GM03348 (cell line): ENCODE measurements at regions not wholly inside any gene's neighbourhood (a gene's known extent, or its start where the extent isn't known, plus 50 kb on each side); places are given as distances from the start of the nearest gene placed in this dataset.
"Not testable (repeated sequence)": the region's sequence is repeated elsewhere in the genome, so short reads cannot be mapped to it uniquely, and the experiment has no call there.

Experiments used
- DNase-seq: peaks from one replicate; pipeline ENCODE4 v3.0.0; 2012; ENCODE audit warnings: low spot score

DNA sequence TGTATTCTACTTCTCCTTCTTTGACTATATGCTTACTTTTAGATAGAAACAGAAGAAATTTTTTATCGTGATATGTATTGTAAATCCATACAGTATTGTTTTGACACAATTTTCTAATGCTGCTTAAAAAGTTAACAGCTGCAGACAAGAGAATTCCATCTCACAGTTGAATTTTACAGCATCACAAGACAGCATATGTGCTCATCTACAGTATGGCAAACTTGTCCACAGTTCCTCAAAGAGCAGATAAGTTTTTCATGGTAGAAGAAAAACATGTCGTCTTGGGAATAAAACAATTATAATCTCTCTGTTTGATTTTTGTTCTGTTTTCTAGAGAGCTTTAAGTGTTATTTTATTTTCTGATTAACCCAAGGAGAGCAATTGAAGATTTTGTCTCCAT, 438.5 kb upstream of the NUDT12 start:
- DNase-seq: no peak

DNA sequence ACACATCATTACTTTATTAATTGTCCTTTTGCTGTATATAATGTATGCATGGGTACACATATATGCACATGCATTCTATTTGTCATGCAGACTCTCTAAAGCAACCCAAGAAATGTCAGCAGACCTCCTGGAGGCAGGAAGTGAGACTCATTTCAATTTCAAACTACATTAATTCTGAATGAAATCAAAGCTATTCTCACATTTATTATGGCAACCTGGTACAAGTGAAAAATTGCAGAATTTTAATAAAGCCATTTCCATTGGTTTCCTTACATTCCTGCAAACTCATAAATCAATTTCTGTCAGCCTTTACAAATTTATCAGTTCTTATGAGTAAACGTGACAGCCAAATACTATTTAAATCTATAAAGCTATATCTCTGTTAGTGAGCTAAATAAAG, 430.4 kb upstream of the NUDT12 start:
- no peak for DNase-seq

DNA sequence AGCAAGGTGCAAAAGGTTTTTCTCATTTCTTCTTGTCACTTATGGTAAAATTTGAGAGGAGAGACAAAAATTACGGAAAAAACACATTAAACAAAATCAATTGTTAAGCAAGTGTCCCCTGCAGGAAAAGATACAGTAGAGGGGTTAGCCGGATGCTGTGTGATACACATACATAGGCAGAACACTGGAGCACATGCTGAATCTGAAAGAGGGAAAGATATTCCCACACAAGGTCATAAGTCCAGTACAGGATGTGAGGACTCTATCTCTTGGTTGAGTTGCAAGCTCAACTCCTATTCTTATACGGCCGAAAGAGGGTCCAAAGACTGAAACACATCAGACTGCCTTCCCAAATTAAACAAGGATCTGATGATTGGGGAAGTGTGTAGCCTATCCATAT, 427.5 kb upstream of the NUDT12 start:
- DNase-seq: no peak

DNA sequence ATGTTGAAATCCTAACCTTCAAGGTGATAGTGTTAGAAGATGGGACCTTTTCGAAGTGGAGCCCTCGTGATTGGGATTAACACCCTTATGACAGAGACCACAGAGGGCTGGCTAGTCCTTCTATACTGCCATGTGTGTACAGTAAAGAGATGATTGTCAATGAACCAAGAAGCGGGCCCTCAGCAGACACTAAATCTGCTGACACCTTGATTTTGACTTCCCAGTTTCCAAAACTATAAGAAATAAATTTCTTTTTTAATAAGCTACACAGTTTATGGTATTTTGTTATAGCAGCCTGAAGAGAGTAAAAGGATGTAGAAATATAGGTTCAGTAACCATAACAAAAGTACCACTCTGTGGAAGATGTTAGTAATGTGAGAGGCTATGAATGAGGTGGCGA, 419.0 kb upstream of the NUDT12 start:
- DNase-seq: no peak

DNA sequence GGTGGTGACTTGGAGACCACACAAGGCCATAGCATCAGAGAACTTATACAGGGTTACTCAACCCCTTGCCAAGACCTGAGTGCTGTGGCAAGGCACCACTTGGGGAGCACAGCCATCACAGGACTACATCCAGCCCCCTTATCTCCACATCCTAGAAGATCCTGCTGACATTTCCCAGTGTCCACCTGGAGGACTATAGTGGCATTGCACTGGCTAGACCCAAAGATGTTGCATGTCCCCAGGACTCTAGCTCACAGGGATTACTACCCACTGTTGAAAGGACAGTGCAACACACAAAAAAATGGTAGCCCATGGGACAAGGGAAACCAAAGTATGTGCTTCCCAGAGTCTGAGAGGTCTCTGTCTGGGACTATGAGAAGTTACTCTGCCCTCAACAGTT, 411.1 kb upstream of the NUDT12 start:
- no peak for DNase-seq

DNA sequence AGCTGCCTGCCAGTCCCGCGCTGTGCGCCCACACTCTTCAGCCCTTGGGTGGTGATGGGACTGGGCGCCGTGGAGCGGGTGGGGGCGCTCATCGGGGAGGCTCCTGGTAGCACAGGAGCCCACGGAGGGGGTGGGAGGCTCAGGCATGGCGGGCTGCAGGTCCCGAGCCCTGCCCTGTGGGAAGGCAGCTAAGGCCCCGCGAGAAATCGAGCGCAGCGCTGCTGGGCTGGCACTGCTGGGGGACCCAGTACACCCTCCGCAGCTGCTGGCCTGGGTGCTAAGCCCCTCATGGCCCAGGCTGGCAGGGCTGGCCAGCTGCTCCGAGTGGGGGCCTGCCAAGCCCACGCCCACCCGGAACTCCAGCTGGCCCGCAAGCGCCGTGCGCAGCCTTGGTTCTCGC, 403.7 kb upstream of the NUDT12 start:
- not testable (repeated sequence) for DNase-seq

DNA sequence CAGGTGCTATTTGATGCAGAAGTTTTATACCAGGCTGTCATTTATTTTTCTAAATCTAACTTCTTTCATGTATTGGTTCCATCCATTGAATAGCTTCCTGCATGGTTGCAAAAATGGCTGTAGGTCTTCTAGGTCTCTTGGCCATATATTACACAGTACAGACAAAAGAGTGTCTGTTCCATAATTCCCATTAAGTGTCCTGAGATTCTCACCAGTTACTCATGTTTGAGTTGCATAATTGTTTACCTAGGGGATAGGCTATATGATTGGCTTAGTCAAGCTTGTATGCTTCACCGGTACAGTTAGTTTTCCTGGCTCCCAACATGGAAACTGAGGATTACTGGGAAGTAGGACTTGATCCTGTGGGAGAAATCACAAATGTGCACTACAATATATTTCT, 399.4 kb upstream of the NUDT12 start:
- no peak for DNase-seq

DNA sequence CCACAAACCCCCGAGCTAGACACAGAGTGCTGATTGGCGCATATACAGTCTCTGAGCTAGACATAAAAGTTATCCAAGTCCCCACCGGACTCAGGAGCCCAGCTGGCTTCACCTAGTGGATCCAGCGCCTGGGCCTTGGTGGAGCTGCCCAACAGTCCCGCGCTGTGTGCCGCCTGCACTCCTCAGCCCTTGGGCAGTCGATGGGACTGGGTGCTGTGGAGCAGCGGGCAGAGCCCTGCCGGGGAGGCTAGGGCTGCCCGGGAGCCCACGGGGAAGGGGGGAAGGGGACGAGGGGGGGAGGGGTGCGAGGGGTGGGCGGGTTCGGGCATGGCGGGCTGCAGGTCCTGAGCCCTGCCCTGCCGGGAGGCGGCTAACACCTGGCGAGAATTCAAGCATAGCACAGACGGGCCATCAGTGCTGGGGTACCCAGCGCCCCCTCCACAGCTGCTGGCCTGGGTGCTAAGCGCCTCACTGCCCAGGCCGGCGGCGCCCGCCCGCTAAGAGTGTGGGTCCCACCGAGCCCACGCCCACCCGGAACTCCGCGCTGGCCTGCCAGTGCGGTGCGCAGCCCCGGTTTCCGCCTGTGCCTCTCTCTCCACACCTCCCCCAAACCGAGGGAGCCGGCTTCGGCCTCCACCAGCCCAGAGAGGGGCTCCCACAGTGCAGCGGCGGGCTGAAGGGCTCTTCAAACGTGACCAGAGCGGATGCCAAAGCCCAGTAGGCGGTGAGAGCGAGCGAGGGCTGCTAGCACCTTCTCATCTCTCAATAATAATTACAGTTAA, 391.2 kb upstream of the NUDT12 start:
- DNase-seq: no peak

DNA sequence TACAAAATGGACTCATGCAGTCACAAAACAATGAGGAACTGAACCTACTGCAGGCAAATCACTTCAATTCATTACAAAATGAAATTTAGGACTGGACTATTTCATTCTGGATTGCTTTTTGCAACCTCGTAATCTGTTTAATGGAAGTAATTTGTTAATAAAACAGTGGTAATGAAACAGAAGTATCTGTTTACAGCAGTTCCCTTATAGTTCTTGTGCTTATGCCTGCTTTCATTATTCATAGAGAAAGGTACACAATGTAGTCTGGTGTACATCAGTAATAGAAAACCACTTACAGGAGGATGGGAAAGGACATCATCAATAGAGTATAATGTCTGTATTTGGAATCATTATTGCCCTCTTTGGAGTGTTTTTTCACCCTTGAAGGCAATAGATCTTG, 389.2 kb upstream of the NUDT12 start:
- no peak for DNase-seq

DNA sequence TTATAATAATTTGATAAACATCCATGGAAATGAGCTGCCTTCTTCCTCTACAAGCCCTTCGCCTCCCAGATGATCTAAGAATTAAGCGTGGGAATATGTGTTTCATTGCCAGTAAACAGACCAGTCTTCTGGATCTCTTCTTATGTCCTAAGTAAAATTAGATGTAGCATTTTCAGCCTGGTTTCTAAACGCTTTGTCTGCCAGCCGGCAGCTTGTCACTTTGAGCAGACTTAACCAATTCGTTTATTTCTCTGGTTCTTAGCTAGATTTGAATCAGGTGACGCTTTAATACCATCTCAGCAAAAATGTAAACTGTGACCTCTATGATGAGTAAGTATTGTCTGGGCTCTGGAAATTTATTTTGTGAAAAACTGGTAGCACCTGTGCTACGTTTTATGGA, 380.6 kb upstream of the NUDT12 start:
- DNase-seq: no peak

DNA sequence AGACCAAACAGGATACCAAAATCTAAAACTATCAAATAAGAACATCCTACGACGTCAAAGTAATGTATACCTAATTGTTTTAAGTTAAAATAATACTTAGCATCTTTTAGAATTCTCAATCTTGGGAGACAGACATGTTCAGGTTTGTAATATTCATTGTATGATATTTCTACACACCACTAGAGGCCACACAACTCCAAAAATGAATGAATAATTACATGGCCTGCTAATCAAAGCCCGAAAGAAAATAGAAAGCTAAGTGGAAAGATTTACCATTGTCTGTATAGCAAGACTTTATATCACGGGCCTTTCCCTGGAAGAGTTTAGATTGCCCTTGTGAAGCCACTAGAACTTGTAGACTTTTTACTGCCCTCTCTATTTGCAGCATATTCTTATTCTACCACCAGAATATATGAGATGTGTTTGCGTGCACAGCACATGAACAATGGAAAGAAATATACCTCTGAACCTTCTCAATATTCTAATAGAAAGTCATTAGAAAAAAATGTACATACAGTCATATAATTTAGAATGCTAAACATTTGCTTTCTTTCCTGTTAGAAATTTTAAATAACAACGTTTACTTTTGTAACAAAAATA, 380.1 kb upstream of the NUDT12 start:
- peak; percentile 21 for DNase-seq

DNA sequence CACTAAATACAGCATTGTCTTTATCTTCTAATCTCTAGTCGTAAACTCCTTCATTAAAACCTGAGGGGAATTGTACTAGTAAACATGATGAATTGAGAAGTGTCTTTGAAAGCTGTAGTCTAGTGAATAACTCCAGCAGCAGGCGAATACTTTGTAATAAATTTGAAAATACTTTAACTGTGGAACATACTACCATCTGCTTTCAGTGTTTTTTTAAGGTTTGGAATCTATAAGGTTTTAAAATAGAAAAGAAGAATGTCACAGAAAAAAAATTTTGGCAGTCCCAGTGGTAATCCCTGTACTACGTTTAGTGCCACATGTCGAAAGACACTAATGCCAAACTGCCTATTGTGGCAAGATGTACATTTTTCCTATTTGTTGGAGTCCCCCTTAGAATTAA, 379.0 kb upstream of the NUDT12 start:
- DNase-seq: no peak

DNA sequence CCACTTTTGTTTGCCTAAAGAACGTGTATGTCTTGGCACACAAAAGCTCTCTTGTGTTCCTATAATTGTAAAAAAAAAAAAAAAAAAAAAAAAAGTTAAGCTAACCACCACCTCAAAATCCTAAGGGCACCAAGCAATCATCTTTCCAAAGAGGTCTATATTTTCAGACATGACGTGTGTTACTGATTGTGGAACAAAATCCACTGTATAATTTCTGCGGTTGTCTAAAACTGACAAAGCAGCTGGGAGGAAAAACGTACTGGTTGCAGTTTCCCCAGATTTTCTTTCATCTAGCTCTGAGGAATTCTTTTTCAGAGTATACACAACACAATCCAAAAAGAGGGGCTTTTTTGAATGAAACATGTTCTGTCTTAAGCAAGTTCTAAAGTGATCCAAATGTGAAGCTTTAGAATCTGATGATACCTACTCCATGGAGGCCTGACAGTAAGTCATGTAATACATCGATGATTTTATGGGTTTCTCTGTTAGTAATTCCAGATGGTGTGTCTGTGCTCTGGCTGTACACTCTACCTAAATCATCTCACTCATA, 375.6 kb upstream of the NUDT12 start:
- DNase-seq: no peak

DNA sequence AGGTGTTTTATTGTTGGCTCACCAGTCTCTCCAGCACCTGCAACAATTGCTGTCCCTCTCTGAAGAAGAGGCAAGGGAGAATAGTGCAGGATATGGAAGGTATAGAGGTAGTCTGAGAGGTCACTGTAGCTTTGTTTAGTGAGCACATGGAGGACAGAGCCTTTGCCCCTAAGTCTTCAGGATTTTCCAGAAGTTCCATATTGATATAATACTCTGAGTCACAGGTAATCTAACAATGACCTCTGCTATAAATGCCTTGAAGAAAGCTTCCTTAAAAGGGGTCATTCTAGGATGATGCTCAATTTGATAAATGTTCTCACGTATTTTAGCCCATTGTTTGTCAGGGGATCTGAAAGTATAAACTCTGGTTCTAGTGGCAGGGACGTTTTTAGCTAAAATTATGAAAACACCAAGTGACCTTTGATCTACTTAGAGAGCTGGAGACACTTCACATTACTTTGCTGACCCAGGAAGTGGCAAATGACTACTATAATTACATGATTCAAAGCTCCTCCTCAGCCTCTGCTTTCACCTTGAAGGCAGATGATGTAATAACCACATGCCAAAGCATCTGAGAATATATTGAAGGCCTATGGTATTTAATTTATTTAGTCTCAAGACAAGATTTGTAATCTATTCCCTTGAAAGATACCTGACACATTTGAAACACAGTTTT, 366.9 kb upstream of the NUDT12 start:
- peak; percentile 9 for DNase-seq

DNA sequence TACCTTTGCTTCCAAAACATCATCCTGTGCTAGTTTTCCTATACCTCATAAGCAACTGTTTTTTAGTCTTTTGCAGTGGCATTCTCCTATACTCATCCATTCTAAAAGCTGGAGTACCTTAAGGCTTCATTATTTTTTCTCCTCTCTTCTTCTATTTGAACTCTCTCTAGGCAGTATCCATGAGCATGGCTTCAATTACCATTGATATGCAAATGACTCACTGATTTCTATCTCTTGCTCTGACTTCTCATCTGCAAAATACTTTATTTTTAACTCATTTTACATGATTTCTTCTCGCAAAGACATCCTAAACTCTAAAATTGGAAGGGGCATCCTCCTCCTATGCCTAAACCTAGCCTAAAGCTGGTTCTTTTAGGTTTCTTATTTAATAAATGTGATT, 365.1 kb upstream of the NUDT12 start:
- DNase-seq: peak; percentile 8

DNA sequence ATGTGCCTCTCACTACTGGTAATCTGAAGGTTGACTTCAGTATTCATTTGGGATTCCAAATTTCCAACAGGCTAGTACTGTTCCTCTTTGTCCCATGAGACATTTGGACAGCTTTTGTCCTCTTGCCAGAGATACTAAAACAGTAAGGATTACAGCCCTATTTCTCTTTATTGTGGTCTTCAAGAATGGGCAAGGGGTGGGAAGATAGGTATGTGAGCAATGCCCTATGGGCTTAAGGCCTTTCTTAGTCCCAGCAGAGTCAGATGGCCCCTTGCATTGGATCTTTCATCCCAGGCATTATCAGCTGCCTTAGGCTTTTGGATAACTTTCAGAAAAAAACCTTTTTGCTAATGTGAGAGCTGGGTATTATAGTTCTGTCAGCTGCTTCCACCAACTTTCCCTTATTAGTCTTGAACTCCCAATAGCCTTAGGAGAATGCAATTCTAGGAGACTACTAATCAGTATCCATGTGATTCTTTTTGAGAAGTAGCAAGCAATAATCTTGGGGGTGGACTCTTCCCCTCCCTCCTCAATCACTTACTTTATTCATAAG, 361.1 kb upstream of the NUDT12 start:
- peak; percentile 4 for DNase-seq

DNA sequence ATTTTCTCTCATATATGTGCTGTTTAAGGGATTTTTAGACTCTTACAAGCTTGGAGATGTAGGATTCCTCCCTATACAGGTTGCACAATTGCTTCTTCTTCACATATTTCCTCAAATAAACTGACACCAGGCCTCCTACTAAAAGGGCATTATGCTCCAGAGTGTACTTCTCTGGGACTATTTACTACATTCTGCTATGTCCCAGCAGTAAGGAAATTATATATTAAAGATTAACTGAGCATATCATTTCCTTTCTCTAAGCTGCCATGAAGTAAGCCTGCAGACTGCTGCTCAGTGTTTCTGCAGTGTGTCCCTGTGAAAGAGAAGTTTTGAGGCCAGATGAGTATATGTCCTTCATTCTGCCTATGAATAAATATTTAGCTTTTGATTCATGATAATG, 356.9 kb upstream of the NUDT12 start:
- DNase-seq: no peak

DNA sequence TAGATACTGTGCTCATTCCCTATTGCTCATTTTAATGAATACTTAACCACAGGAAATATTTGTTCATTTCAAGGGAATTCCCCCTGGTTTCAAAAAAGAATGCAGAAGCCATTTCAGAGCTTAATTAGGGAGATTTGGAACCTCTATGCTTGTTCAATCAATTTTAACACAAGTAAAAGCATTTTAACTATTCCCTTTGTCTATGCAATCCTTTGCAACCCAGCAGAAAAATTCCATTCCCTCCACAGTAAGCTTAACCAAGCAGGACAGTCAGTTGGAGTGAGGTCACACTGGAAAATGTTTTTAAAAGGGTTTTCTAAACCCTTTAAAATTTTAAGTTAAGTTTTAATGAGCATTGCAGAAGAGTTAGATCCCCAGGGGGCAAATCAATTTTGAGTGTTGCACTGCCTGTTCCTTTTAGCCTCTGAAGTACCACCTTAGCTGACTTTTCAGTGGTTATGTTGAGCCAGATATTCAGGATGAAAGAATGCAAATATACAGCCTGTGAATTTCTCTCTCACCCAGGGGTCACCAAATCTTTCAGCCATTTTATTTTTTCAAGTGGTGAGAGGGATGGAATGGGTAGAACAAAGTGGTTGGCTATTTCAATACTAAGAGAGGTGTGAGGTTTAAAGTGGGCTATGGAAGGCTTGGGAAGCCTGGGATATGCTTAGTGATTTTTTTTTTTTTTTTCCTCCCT, 356.2 kb upstream of the NUDT12 start:
- peak; percentile 52 for DNase-seq

DNA sequence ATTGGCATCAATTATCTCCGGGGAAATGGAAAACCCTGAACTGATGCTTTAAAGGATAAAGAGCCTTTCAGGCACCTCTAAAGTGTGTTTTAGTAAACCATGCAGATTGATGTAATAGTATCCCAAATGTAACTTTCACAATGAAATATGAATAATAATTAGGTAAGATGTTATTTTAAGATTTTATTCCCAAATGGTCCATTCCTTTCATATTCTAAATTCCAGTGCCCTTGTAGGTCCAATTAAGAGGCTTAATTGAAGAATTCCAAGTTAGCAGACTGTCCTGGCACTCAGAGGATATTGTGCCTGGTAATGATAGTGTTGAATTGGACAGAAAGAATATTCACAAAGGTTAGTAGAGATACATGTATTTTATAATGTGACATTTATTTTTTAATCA, 352.5 kb upstream of the NUDT12 start:
- peak; percentile 10 for DNase-seq

DNA sequence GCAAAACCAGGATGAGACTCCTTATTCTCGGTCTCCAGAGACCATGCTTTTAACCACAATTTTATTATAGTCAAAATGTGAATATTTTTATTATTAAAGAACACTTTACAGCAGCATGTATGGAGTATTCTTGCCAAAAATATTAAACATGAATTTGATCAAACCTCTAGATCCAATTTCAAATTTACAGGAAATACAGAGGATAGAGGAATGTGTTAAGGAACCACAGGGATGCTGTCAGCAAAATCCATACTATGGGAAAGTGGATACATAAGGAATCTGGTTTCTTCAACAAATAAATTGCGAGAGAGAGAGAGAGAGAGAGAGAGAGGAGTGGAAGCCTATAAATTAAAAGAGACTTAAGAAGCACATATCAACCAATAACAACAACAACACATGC, 348.2 kb upstream of the NUDT12 start:
- no peak for DNase-seq

DNA sequence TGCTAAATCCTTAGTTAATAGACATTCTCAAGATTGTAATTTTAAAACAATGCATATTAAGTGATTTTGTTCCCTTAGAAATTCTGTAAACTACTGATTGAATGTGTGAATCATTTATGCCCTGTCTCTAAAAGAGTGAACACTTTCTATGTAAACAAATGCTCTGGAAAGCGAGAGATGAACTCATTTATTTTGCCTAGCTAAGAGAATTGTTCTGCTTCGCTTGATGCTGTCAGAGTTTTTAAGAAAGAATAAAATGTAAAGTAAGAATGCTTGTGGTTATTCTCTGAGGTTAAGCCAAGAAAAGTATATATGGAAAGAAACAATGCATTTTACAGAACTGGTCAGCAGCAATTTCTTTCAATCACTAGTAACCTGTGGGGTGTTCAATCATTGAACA, 347.4 kb upstream of the NUDT12 start:
- DNase-seq: no peak

DNA sequence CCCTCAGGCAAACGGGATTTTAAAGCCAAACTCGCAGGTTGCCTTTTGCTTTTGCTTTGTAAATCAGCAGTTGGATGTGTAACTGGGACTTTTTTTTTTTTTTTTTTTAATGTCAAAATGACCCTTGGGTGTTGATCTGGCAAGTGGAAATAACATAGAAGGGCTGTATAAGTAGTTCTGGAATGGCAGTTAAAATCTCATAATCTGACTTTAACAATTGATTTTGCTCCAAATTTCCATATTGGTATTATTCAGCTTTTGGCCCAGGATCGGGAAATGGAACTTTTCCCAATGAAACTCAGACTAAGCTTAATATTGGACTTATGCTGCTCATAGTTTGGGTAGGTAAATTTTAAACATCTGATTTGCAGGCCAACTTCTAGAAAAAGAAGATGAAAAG, 346.8 kb upstream of the NUDT12 start:
- no peak for DNase-seq
